ENCODE measurements at regions not wholly inside any gene's neighbourhood (a gene's known extent, or its start where the extent isn't known, plus 50 kb on each side); places are given as distances from the start of the nearest gene placed in this dataset.

DNA sequence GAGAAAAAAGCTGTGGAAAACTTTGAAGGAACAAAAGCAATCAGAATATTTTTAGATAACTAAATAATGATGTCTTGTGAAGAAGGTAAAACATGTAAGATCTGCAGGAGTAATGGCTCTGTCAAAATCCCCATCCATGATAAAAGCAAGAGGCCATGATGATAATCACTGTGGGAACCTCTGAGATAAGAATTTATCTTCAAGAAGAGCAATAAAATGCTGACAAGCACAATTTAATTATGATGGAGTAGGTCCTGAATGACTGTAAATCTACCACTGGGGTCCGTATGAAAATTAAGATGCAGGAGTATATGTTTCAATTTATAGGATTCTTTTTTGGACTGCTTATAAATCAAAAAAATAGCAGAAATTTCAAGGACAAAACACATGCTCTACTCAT, 68.3 kb upstream of the CHMP2B start:
- H3K27me3 ChIP-seq (ENCODE audit: control insufficient read depth in 4 of 4, insufficient read depth in 4 of 4, low read length in 3 of 4): no peaks in the 10 kb centered on the region
- H3K9me3 ChIP-seq (ENCODE audit: control insufficient read depth in 4 of 4, low read length in 3 of 4): no peaks in the 10 kb centered on the region
- TF ChIP-seq GABPA (IDR thresholded peaks at IDR 0.05 in 1 of 2, conservative IDR thresholded peaks at IDR 0.05 in 1 of 2): no peak
- TF ChIP-seq, protein P1, sequence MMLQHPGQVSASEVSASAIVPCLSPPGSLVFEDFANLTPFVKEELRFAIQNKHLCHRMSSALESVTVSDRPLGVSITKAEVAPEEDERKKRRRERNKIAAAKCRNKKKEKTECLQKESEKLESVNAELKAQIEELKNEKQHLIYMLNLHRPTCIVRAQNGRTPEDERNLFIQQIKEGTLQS (IDR thresholded peaks at IDR 0.05): no peak
- no peak for TF ChIP-seq FOXA1 (IDR thresholded peaks at IDR 0.05)
- TF ChIP-seq, protein P2, sequence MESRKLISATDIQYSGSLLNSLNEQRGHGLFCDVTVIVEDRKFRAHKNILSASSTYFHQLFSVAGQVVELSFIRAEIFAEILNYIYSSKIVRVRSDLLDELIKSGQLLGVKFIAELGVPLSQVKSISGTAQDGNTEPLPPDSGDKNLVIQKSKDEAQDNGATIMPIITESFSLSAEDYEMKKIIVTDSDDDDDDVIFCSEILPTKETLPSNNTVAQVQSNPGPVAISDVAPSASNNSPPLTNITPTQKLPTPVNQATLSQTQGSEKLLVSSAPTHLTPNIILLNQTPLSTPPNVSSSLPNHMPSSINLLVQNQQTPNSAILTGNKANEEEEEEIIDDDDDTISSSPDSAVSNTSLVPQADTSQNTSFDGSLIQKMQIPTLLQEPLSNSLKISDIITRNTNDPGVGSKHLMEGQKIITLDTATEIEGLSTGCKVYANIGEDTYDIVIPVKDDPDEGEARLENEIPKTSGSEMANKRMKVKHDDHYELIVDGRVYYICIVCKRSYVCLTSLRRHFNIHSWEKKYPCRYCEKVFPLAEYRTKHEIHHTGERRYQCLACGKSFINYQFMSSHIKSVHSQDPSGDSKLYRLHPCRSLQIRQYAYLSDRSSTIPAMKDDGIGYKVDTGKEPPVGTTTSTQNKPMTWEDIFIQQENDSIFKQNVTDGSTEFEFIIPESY (IDR thresholded peaks at IDR 0.05): no peak
- no peak for TF ChIP-seq FOXA2 (IDR thresholded peaks at IDR 0.05)
- TF ChIP-seq TAF1 (conservative IDR thresholded peaks at IDR 0.05): no peak
- no peak for TF ChIP-seq JUND (IDR thresholded peaks at IDR 0.05)
- no peak for TF ChIP-seq HNF4G (IDR thresholded peaks at IDR 0.05)
- TF ChIP-seq EGR1 (IDR thresholded peaks at IDR 0.05; ENCODE audit: low read depth in 2 of 2): no peak
- no peak for TF ChIP-seq SP1 (IDR thresholded peaks at IDR 0.05)
- TF ChIP-seq, protein P3, sequence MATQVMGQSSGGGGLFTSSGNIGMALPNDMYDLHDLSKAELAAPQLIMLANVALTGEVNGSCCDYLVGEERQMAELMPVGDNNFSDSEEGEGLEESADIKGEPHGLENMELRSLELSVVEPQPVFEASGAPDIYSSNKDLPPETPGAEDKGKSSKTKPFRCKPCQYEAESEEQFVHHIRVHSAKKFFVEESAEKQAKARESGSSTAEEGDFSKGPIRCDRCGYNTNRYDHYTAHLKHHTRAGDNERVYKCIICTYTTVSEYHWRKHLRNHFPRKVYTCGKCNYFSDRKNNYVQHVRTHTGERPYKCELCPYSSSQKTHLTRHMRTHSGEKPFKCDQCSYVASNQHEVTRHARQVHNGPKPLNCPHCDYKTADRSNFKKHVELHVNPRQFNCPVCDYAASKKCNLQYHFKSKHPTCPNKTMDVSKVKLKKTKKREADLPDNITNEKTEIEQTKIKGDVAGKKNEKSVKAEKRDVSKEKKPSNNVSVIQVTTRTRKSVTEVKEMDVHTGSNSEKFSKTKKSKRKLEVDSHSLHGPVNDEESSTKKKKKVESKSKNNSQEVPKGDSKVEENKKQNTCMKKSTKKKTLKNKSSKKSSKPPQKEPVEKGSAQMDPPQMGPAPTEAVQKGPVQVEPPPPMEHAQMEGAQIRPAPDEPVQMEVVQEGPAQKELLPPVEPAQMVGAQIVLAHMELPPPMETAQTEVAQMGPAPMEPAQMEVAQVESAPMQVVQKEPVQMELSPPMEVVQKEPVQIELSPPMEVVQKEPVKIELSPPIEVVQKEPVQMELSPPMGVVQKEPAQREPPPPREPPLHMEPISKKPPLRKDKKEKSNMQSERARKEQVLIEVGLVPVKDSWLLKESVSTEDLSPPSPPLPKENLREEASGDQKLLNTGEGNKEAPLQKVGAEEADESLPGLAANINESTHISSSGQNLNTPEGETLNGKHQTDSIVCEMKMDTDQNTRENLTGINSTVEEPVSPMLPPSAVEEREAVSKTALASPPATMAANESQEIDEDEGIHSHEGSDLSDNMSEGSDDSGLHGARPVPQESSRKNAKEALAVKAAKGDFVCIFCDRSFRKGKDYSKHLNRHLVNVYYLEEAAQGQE (IDR thresholded peaks at IDR 0.05): no peak
- TF ChIP-seq, protein P4, sequence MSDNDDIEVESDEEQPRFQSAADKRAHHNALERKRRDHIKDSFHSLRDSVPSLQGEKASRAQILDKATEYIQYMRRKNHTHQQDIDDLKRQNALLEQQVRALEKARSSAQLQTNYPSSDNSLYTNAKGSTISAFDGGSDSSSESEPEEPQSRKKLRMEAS (IDR thresholded peaks at IDR 0.05): no peak
- no peak for TF ChIP-seq YY1 (IDR thresholded peaks at IDR 0.05)
- no peak for TF ChIP-seq HNF4A (conservative IDR thresholded peaks at IDR 0.05)
- no peak for TF ChIP-seq RXRA (IDR thresholded peaks at IDR 0.05)
- H3K4me1 ChIP-seq (ENCODE audit: control insufficient read depth in 4 of 4, insufficient read depth in 4 of 4, low read length in 3 of 4): no peaks in the 10 kb centered on the region
- no peak for DNase-seq (ENCODE audit: low spot score)
- no peaks in the 10 kb centered on the region for H3K36me3 ChIP-seq (ENCODE audit: control insufficient read depth in 4 of 4, insufficient read depth in 3 of 4, low read depth in 1 of 4, low read length in 3 of 4)
- no peak overlapping the region for H3K9ac ChIP-seq (ENCODE audit: low read depth in 1 of 2, low read length in 2 of 2)
- WGBS: 67% methylated on average over 1 of the region's 1 CpG
- no peak overlapping the region for H3K27ac ChIP-seq (ENCODE audit: low read depth in 1 of 2, low read length in 2 of 2)
- H3K4me3 ChIP-seq (ENCODE audit: low read depth in 1 of 3, low read length in 3 of 3): no peak overlapping the region

DNA sequence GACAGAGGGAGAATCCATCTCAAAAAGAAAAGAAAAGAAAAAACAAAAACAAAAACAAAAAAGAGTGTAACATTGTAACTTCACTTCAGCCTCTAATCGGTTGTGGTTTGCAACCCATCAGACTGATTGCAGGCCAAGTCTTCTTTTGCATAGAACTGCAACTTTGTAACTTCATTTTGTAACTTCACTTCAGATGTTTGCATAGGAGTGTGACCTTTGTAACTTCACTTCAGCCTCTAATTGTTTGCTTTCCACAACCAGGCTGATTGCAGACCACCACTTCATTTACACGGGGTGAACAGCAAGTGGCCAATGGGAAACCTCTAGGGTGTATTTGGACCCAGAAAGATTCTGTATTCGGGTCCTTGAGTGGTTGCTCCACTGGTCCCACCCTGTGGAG, 79.1 kb upstream of the CHMP2B start:
- Histone ChIP-seq H3K9ac (ENCODE audit: low read depth in 1 of 2, low read length in 2 of 2) (no peak overlapping the region), H3K4me1 (ENCODE audit: control insufficient read depth in 4 of 4, insufficient read depth in 4 of 4, low read length in 3 of 4) (peaks cover 8 to 14% (median 13%) of the 10 kb centered on the region in 4 donors), H3K36me3 (ENCODE audit: control insufficient read depth in 4 of 4, insufficient read depth in 3 of 4, low read depth in 1 of 4, low read length in 3 of 4) (no peaks in the 10 kb centered on the region), H3K9me3 (ENCODE audit: control insufficient read depth in 4 of 4, low read length in 3 of 4) (peaks cover 0 to 4% (median 0%) of the 10 kb centered on the region in 4 donors), H3K27me3 (ENCODE audit: control insufficient read depth in 4 of 4, insufficient read depth in 4 of 4, low read length in 3 of 4) (no peaks in the 10 kb centered on the region), H3K27ac (ENCODE audit: low read depth in 1 of 2, low read length in 2 of 2) (no peak overlapping the region), H3K4me3 (ENCODE audit: low read depth in 1 of 3, low read length in 3 of 3) (no peak overlapping the region)
- DNase-seq (ENCODE audit: low spot score): no peak
- TF ChIP-seq SP1 (IDR thresholded peaks at IDR 0.05) (peak; percentile 68), GABPA (IDR thresholded peaks at IDR 0.05 in 1 of 2, conservative IDR thresholded peaks at IDR 0.05 in 1 of 2) (no peak), HNF4A (conservative IDR thresholded peaks at IDR 0.05) (peak; percentile 54 to 73), HNF4G (IDR thresholded peaks at IDR 0.05) (peak; percentile 49)
- TF ChIP-seq, protein P1 (IDR thresholded peaks at IDR 0.05): no peak
- WGBS: 33% methylated on average over 3 of the region's 3 CpGs
